HAP-1 (cell line): ENCODE measurements at regions not wholly inside any gene's neighbourhood (a gene's known extent, or its start where the extent isn't known, plus 50 kb on each side); places are given as distances from the start of the nearest gene placed in this dataset.

Source experiments
- DNase-seq, 2 experiments: peaks; one replicate each; pipeline ENCODE4 v3.0.0-alpha.2; 2016 to 2020; ENCODE audit warnings: low spot score in 2 of 2
- H3K27me3 ChIP-seq: fragments of 250-450 bp; sonication (Bioruptor Pico); 2 replicates; pipeline ENCODE4 v1.5.1; 2020; ENCODE audit warnings: low read depth, mild to moderate bottlenecking, moderate library complexity
- H3K36me3 ChIP-seq: fragments of 250-450 bp; sonication (Bioruptor Pico); replicated peaks from 2 replicates; pipeline ENCODE4 v1.5.1; 2020; ENCODE audit warnings: mild to moderate bottlenecking
- H3K4me1 ChIP-seq: fragments of 250-450 bp; sonication (Bioruptor Pico); 2 replicates; pipeline ENCODE4 v1.5.1; 2020; ENCODE audit warnings: mild to moderate bottlenecking
- H3K4me3 ChIP-seq: fragments of 250-450 bp; sonication (Bioruptor Pico); 2 replicates; pipeline ENCODE4 v1.5.1; 2020; ENCODE audit warnings: mild to moderate bottlenecking, moderate library complexity
- H3K9me3 ChIP-seq: fragments of 250-450 bp; sonication (Bioruptor Pico); 2 replicates; pipeline ENCODE4 v1.5.1; 2020; ENCODE audit warnings: mild to moderate bottlenecking, moderate library complexity
- in situ Hi-C: fragments of 300-500 bp; cut with MboI; formaldehyde crosslinking; loops from 3 replicates; pipeline ENCODE4 v1.14.3; 2020; ENCODE audit warnings: low sequenced_read_pairs, inconsistent platforms, mixed read lengths

- Histone ChIP-seq H3K4me1 (no peaks in the 10 kb centered on the region), H3K36me3 (no peaks in the 10 kb centered on the region), H3K4me3 (no peak overlapping the region), H3K27me3 (no peaks in the 10 kb centered on the region), H3K9me3 (no peaks in the 10 kb centered on the region)
- no peak for DNase-seq
- in situ Hi-C loops, result no loop called here
Observed at GRCh38 chr10:57983281-57983791, 284.4 kb downstream of the IPMK start.

DNA sequence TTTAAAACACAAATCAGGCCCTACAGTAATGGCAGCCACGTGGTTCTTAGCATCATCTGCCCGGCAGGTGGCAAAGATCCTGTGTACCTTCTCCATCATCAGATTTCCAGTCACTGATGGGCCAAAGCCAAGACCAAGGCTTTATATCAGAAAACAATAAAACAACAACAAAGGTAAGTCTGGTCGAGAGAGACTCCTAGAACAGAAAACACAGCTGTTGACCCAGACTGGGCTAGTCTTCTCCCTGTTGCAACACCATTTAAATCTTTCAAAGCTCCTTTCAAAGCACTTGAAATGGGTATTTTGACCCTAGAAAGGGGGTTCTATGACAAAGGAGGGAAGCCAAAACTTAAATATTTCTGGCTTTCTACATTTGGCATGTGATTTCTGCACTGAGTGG, 285.6 kb downstream of the IPMK start:
- H3K9me3 ChIP-seq, result no peaks in the 10 kb centered on the region
- H3K36me3 ChIP-seq, result no peaks in the 10 kb centered on the region
- no peak overlapping the region for H3K4me3 ChIP-seq
- in situ Hi-C loops, result no loop called here
- H3K27me3 ChIP-seq, result no peaks in the 10 kb centered on the region
- no peak for DNase-seq
- H3K4me1 ChIP-seq, result no peaks in the 10 kb centered on the region

DNA sequence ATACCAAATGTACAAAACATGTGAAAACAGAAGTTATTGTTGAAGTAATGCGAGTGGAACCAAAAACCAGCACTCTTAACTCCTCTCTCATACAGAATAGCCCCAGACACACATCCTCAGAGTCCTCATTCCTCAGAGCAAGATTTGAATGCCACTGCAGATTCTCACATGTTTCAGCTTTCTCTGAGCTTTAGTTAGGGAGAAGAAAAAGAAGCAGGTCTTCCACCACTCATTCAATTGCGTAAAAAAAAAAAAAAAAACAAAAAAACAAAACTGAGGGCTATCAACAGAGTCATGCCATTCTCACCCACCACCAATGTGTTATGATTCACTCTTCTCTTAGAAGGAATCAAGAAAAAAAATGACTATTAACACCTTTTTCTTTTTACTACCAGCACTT, 287.7 kb downstream of the IPMK start:
- Histone ChIP-seq H3K27me3 (no peaks in the 10 kb centered on the region; the same call in 1 of the 2 replicates), H3K4me1 (no peaks in the 10 kb centered on the region), H3K9me3 (no peaks in the 10 kb centered on the region), H3K36me3 (no peaks in the 10 kb centered on the region), H3K4me3 (no peak overlapping the region)
- no peak for DNase-seq
- in situ Hi-C loops, result no loop called here

- Histone ChIP-seq H3K27me3 (no peaks in the 10 kb centered on the region; the same call in 1 of the 2 replicates), H3K4me1 (no peaks in the 10 kb centered on the region), H3K4me3 (no peak overlapping the region), H3K9me3 (no peaks in the 10 kb centered on the region), H3K36me3 (no peaks in the 10 kb centered on the region)
- DNase-seq, result no peak
- in situ Hi-C loops, result no loop called here
Observed at GRCh38 chr10:57979491-57979890, 288.2 kb downstream of the IPMK start.

- no peaks in the 10 kb centered on the region for H3K9me3 ChIP-seq
- DNase-seq, result no peak
- no peaks in the 10 kb centered on the region; the same call in 1 of the 2 replicates for H3K27me3 ChIP-seq
- in situ Hi-C loops, result no loop called here
- no peaks in the 10 kb centered on the region for H3K4me1 ChIP-seq
- H3K36me3 ChIP-seq, result no peaks in the 10 kb centered on the region
- H3K4me3 ChIP-seq, result no peak overlapping the region
Observed at GRCh38 chr10:57977262-57977661, 290.4 kb downstream of the IPMK start.

DNA sequence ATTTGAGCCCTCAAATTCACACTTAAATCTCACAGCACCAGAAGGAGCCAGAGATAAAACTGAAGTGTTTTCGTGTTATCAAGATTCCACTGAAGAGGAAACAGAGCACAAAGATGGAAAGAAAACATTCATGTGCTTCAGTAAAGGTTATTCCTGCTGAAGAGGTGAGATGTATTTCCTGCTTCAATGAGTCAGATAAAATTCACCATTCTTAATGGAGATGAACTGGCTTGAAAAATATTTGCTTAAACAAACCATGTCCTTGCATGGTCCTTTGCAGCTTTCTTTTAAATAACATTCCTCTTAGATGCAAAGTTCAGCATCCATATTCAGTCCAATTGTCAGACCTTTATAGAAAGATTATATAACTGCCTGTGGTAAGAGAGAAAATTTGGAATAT, 294.2 kb downstream of the IPMK start:
- no peaks in the 10 kb centered on the region; the same call in 1 of the 2 replicates for H3K27me3 ChIP-seq
- no peaks in the 10 kb centered on the region for H3K36me3 ChIP-seq
- DNase-seq, result no peak
- no peaks in the 10 kb centered on the region for H3K9me3 ChIP-seq
- in situ Hi-C loops, result no loop called here
- H3K4me3 ChIP-seq, result no peak overlapping the region
- no peaks in the 10 kb centered on the region for H3K4me1 ChIP-seq

GRCh38 chr10:57972783-57973182, 294.9 kb downstream of the IPMK start:
- DNase-seq, result no peak
- Histone ChIP-seq H3K9me3 (no peaks in the 10 kb centered on the region), H3K36me3 (no peaks in the 10 kb centered on the region), H3K4me1 (no peaks in the 10 kb centered on the region), H3K4me3 (no peak overlapping the region), H3K27me3 (no peaks in the 10 kb centered on the region; the same call in 1 of the 2 replicates)
- in situ Hi-C loops, result no loop called here

DNA sequence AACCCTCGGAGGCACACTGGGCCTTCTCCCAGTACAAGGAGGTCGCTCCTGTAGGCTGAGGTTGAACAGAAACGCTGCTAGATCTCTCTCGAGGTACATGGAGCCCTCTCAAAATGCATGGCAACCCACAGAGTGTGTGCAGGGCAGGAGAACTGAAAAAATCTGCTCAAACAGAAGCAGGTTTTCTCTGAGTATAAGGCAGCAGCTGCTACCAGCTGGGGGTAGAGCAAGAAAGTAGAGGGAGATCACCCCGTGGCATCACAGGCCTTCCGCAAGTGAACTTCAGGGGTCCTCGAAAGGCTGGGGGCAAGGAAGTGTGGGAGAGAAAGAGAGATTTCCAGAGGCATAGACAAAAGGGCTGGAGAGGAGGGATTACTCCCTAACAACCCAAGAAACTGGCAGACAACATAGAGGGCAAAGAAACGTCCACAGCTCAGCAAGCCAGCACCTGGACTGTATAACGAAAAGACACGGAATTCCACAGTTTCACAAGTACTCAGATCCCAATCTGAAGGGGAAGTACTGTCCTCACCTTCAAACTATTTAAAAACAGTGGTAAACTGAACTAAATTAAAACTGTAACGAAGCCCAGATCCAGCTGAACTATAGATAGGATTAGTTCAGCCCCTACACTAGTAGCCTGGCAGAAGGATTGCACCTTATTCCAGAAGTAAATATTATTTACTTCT, 299.2 kb downstream of the IPMK start:
- in situ Hi-C loops, result no loop called here
- no peaks in the 10 kb centered on the region for H3K36me3 ChIP-seq
- no peaks in the 10 kb centered on the region for H3K4me1 ChIP-seq
- no peak overlapping the region for H3K4me3 ChIP-seq
- no peak for DNase-seq
- H3K9me3 ChIP-seq, result no peaks in the 10 kb centered on the region
- no peaks in the 10 kb centered on the region for H3K27me3 ChIP-seq

GRCh38 chr10:57964351-57964750, 303.3 kb downstream of the IPMK start:
- Histone ChIP-seq H3K4me1 (no peaks in the 10 kb centered on the region), H3K4me3 (no peak overlapping the region), H3K36me3 (no peaks in the 10 kb centered on the region), H3K27me3 (no peaks in the 10 kb centered on the region), H3K9me3 (no peaks in the 10 kb centered on the region)
- DNase-seq, result no peak
- in situ Hi-C loops, result no loop called here

DNA sequence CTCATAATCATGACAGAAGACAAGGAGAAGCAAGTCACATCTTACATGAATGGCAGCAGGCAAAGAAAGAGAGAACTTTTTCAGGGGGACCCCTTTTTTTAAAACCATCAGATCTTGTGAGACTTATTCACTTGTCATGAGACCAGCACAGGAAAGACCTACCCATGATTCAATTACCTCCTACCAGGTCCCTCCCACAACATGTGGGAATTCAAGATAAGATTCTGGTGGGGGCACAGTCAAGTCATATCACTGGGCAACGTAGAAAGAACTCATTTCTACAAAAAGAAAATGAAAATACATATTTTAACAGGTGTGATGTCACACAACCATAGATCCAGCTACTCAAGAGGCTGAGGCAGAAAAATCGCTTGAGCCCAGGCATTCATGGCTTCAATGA, 304.1 kb downstream of the IPMK start:
- Histone ChIP-seq H3K9me3 (no peaks in the 10 kb centered on the region), H3K27me3 (no peaks in the 10 kb centered on the region), H3K36me3 (no peaks in the 10 kb centered on the region), H3K4me1 (no peaks in the 10 kb centered on the region), H3K4me3 (no peak overlapping the region)
- DNase-seq, result no peak
- in situ Hi-C loops, result no loop called here

GRCh38 chr10:57962839-57963238, 304.9 kb downstream of the IPMK start:
- Histone ChIP-seq H3K9me3 (no peaks in the 10 kb centered on the region), H3K4me1 (no peaks in the 10 kb centered on the region), H3K4me3 (no peak overlapping the region), H3K36me3 (no peaks in the 10 kb centered on the region), H3K27me3 (no peaks in the 10 kb centered on the region)
- in situ Hi-C loops, result no loop called here
- no peak for DNase-seq

DNA sequence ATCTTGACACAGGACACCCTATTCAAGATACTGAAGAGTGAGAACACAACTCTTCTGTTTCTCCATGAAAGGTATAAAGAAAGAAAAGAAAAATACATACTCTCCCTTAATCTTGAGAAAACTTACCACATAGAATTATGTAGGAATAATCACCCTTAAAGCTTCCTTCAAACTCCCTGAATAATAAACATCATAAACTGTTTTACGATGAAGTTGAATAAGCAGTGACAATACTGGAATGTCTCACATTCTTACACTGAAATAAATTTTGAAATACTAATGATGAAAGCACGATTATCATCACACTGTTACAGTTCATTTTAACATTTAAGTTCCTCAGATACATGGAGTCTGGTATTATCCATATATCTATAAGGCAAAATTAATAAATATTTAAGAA, 306.2 kb downstream of the IPMK start:
- Histone ChIP-seq H3K36me3 (no peaks in the 10 kb centered on the region), H3K9me3 (no peaks in the 10 kb centered on the region), H3K27me3 (no peaks in the 10 kb centered on the region), H3K4me1 (no peaks in the 10 kb centered on the region), H3K4me3 (no peak overlapping the region)
- in situ Hi-C loops, result no loop called here
- DNase-seq, result no peak

- in situ Hi-C loops, result no loop called here
- Histone ChIP-seq H3K4me3 (no peak overlapping the region), H3K4me1 (no peaks in the 10 kb centered on the region), H3K27me3 (no peaks in the 10 kb centered on the region), H3K36me3 (no peaks in the 10 kb centered on the region), H3K9me3 (no peaks in the 10 kb centered on the region)
- DNase-seq, result no peak
Observed at GRCh38 chr10:57960406-57960805, 307.3 kb downstream of the IPMK start.

DNA sequence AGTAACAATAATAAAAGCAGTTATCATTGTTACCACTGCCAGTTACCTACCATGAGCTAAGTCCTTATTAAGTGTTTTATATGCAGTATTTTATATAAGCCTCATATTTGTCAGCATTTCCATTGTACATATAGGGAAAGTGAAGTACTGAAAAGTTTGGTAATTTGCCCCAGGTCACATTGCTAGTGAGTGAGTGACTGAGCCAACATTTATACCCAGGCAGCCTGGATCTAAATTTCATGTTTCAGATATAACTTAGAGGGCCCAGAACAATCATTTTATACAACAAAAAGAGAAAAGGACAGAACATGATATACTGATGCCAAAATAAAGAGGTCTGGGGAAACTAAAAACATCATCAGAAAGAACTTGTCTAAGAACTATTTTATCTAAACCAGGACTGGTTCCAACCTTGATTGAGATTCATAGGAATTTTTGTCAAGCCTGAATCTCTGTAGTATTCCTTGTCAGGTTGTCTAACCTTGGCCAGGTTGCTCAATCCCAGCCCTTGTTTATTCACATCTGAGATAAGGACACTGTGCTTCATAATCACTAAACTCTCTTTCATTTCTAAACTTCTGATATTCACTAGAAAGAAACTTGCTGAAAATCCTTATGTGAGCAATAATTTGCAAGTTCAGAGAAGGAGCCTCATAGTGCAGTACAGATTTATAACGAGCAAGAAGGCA, 308.2 kb downstream of the IPMK start:
- Histone ChIP-seq H3K9me3 (no peaks in the 10 kb centered on the region), H3K4me3 (no peak overlapping the region), H3K4me1 (no peaks in the 10 kb centered on the region), H3K27me3 (no peaks in the 10 kb centered on the region), H3K36me3 (no peaks in the 10 kb centered on the region)
- in situ Hi-C loops, result no loop called here
- DNase-seq, result no peak
